GM19395 (cell line): ENCODE measurements at regions not wholly inside any gene's neighbourhood (a gene's known extent, or its start where the extent isn't known, plus 50 kb on each side); places are given as distances from the start of the nearest gene placed in this dataset.

Source experiments
- ATAC-seq: cut with Tn5 transposase; IDR thresholded peaks from one replicate; pipeline ENCODE4 v1.9.1; 2021; ENCODE audit warnings: mild to moderate bottlenecking, moderate library complexity; ENCODE audit not compliant: unreplicated experiment

DNA sequence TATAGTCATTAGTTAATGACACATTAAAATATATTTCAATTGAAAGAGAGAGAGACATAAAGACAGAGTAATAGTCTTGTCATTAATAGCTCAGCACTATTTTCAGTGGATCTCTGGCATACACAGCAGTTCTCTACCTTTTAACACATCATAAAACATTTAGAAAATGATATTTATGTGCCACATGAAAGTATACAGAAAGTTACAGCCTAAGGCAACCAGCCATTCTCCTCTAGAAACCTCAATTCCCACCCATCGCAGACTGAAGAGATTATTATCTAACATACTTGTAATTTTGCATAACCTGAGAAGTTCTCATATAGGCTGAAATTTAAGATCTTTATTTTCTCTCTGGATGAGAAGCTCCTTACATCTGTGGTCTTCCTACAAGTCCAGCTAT is 58.7 kb upstream of the FAM83B start:
- ATAC-seq = no peak
